Mucosa of gallbladder (tissue), 1 donor: ENCODE measurements at regions not wholly inside any gene's neighbourhood (a gene's known extent, or its start where the extent isn't known, plus 50 kb on each side); places are given as distances from the start of the nearest gene placed in this dataset.

Experiments used
- DNase-seq: peaks from one replicate; pipeline ENCODE4 v3.0.0-alpha.2; 2020; ENCODE audit warnings: low spot score
- donor health status: DM: no; HTN: no; CAD: no.

DNA sequence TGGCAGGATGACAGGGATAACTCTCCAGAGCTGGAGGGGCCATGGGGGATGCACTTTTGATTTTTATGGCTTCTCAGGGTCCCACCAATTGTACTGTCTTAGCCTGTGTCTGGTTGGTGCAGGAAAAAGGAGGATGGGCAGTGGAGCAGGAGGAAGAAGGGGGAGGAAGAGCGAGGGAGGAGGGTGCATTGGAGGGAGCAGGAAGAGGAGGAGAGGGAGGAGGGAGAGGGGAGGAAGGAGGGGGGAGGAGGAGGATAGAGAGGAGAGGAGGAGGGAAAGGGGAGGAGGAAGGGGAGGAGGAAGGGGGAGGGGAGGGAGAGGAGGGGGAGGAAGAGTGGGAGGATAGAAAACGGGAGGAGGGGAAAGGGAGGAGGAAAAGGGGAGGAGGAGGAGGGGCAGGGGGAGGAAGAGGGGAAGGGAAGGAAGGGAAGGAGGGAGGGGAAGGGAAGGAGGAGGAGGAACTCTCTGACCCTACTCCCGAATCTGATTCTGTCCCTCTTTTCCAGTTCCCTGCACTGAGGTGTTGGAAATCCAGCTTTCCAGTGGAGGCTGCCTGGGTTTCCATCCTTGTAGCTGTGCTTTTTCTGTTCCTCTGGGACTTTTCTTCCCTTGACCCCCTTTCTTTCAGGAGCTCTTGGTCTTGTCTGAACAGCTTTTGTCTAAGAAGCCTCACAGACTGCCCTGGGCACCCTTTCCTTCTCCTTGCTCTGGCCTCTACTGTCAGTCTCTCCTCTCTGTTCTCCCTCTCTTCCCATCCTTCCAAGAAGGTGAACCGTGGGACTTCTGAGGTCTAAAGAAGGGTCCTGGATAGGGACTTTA lies 149.4 kb downstream of the DHX35 start:
- DNase-seq = no peak

GRCh38 chr20:39110819-39111136 lies 148.6 kb downstream of the DHX35 start:
- DNase-seq = no peak

GRCh38 chr20:39109933-39110818 lies 148.0 kb downstream of the DHX35 start:
- no peak for DNase-seq

- no peak for DNase-seq
Measured at GRCh38 chr20:39108746-39109145, 146.6 kb downstream of the DHX35 start.

DNA sequence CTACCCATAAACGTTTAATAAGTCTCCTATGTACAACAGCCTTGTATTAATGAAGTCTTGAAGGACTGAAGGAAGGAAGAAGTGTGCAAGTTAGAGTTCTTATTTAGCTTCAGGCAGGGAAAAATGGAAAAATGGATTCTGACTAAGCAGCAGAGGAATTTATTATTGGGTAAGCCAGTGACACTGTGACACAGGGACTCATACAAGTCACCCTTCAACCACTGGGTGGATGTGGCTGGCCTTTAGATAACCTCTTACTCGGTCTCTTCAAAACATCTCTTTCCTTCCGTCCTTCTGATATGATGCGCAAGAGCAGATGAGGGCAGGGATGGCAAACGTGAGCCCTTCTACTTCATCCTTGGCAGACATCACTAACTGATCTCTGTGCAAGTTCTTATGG lies 145.6 kb downstream of the DHX35 start:
- no peak for DNase-seq

- no peak for DNase-seq
Measured at GRCh38 chr20:39106791-39107190, 144.6 kb downstream of the DHX35 start.

- no peak for DNase-seq
Measured at GRCh38 chr20:39105551-39105950, 143.4 kb downstream of the DHX35 start.

DNA sequence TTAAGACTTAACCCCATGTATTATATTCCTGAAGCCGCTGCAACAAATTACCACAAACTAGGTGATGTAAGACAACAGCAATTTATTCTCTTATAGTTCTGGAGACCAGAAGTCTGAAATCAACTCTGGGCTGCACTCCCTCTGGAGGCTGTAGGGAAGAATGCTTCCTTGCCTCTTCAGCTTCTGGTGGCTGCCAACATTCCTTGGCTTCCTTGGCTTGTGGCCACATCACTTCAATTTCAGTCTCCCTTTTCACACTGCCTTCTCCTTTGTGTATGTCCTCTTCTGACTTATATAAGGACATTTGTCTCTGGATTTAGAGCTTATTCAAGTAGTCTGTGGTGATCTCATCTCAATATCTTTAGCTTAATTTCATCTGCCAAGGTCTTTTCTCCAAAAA lies 141.6 kb downstream of the DHX35 start:
- no peak for DNase-seq

DNA sequence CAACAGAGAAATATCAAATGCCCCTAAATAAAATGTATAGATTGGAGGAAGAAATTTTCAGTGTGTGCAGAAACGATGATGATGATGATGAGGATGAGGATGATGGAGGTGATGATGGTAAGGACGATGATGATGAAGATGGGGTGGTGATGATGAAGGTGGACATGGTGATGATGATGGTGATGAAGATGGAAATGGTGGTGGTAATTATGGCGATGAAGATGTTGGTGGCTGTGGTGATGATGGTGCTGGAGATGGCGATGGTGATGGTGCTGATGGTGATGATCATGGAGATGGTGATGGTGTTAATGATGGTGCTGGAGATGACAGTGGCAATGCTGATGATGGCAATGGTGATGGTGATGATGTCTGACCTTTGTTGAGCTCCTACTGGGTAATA lies 141.2 kb downstream of the DHX35 start:
- DNase-seq = no peak

DNA sequence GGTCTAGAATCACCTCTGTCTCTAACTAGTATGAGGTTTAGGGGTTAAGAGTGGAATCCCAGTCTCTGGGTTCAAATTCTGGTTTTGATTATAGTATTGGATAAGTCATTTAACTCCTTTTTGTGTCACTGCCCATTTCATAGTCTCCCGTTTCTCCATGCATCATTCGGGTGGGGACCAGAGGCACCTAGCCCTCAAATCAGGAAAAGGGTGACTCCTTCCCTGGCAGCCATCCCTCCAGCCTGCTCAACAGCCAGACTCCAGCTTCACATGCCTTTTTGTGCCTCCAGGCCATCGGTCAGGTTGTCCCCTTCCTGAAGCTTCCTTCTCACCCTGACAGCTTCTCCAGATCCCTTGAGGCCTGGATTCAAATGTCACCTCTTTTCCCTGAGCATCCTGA lies 139.8 kb downstream of the DHX35 start:
- DNase-seq = no peak

GRCh38 chr20:39100691-39101090 lies 138.5 kb downstream of the DHX35 start:
- no peak for DNase-seq

- no peak for DNase-seq
Measured at GRCh38 chr20:39097889-39098288, 135.7 kb downstream of the DHX35 start.

DNA sequence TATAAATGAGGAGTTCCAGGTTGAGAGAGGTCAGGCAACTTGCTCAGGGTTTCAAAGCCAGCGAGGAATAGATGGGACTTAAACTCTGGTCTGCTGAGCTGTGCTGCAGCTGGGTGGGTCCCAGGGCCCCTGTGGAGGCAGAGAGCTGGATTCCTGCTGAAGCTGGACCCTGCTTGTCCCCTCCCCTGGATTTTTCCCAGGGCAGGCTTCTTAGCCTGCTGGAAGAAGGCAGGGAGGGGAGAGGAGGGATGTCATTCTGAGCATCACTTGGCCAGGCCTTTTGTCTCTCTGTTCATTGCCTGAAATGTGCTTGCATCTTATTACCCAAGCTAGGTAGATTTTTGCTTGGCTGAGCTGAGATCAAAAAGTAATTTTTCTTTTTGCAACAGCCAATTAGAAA lies 133.7 kb downstream of the DHX35 start:
- DNase-seq = no peak

- DNase-seq = no peak
Measured at GRCh38 chr20:39094391-39094790, 132.2 kb downstream of the DHX35 start.

GRCh38 chr20:39092733-39093410 lies 130.7 kb downstream of the DHX35 start:
- no peak for DNase-seq

DNA sequence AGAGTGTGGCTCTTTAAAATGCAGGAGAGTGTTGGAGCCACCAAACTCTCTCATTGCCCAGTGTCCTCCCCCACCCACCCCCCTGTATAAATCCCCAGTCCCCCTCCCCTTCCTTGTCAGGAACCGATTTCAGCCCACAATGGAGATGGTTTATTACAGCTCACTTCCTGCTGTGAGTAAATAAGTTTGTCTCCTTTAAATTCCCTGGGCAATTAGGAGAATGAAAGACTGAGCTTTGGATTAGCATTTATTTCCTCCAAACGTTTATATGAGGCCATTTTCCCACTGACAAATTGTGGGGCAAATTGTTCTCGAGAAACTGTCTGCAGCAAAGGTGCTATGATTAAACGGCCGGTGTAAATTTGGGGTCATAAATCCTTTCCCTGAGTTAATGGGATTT lies 128.8 kb downstream of the DHX35 start:
- DNase-seq = no peak

GRCh38 chr20:39089797-39090196 lies 127.7 kb downstream of the DHX35 start:
- DNase-seq = no peak
